CD4-positive, alpha-beta T cell treated with Interferon gamma for 1 hour (primary cell): ENCODE measurements at regions not wholly inside any gene's neighbourhood (a gene's known extent, or its start where the extent isn't known, plus 50 kb on each side); places are given as distances from the start of the nearest gene placed in this dataset.
"Not testable (repeated sequence)": the region's sequence is repeated elsewhere in the genome, so short reads cannot be mapped to it uniquely, and the experiment has no call there.

Experiments used
- DNase-seq: peaks from one replicate; pipeline ENCODE4 v3.0.0-alpha.2; 2020

DNA sequence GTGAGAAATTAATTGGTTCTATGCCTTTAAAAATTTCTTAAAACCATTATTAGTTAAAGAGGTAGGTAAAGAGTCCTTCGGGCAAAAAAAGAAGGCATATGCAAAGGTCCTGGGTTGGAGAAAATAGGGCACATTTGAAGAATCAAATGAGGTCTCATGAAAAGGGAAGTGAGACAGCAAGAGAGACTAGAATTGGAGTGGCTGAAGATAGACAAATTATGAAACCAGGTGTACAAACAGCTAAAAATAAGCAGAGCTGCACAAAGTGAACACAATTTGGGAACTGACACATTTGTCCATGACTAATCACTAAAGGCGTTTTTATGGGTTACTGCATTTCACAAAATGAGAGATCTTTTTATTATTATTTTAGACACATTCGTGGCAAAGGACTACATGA is 581.2 kb downstream of the PYDC2 start:
- DNase-seq: no peak

DNA sequence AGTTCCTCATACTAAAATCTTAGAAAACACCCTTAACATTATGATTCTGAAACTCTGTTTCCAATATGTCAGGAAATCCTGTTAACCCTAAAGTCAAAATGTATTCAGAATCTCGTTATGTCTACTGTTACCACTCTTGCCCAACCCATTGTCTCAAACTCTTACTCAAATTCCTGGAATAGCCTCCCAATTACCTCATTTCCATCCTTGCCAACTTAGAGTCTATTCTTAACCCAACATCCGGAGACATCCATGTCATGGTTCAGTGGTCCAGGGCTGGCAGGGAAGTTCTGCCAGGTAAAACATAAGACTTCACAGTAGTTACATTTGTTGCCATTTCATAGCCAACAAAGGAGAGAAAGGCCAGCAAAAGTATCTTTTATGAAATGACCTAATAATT is 593.9 kb downstream of the PYDC2 start:
- DNase-seq: no peak

DNA sequence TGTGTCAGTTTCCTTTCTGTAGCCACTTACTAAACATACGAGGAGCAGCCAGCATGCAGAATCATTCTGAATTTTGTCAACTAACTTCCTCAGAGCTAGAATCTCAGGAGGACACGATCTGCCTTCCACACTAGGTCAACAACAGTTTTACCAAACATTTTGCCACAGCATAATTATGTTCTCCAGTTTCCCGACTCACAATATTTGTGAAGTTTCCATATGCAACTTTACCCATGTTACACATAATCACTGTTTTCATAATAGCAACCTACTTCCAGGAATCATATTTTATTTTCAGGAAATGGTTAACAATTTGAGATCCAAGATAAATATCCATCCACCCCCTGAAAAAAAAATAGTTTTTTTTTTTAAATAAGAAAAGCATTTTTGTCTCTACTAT is 595.0 kb downstream of the PYDC2 start:
- DNase-seq: no peak

DNA sequence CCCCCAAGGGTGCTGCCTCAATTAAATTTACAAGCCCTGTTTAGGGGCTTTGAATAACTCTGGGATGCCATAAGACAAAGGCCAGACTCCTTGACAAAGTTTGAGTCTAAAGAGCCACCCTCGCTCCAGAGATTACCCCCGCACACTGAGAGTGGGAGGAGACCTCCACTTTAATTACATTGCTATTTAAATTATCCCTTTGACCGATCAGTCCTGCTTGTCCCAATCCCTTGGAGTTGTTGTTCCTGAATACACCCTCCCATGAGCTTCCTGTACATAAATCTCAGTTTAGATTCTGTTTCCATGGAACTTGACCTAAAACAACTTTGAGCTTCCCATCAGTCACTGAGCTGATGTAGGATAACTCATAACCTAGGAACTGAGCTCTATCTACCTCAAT is 596.3 kb downstream of the PYDC2 start:
- DNase-seq: no peak

DNA sequence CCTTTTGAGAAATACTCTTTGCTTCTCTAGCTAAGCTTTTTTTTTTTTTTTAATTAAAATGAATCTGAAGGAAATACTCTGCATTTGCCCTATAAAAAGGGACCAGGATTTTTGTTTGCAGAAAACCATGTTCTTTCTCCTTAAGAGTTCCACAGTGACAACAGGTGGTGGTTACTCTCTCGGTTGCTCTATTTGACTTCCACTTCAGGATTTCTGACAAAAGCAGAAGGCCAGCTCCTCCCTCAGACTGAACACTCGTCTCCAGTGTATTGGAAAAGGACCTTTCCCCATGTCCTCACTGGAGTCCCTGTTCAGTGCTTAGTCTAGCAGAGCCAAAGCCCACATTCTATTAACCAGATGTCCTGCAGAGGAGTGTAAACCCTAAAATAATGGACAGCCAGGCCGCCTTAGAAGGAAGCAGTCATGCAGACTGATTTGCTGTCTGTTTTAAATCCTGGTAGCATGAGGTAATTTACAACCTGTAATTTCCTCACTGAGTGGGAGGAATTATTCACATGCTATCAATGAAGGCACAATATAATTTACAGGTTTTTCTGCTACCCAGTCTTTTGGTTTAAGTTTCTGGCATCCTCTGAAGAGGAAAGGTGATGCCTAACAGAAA is 599.3 kb downstream of the PYDC2 start:
- DNase-seq: no peak

DNA sequence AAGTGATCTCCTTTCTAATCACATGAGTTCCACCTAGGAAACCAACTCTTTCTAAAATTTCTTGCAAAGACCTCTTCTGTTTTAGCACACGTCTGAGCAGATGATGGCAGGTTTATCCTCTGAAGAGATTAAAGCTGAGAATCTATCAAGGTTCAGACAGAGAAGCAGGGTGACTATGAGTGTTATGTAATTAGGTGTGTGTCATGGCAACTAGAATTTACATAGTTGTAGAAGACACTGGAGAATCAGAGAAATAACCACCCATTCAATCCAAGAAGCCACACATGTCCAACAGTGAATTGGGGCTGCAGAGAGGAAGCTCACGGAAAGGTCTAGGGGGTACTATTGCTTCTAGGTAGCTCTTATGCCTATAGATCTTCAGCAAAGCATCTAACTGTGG is 600.5 kb downstream of the PYDC2 start:
- DNase-seq: no peak

DNA sequence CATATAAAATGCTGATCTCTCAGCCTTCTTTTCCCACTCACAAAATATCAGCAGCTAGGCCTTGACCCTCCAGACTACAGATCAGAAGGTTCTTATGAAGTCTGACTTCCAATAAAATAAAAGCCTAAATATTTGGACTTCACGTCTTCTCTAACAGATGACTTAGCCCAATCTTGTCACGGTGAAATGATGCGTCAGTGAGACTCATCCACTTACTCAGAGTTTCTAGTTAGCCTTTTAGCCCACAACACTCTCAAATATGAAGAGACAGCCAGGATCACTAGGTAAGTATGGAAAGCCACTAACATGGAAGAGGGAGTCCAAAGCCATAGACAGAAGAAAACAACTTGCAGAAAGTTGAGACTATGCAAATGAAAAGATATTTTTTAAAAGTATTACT is 601.2 kb downstream of the PYDC2 start:
- DNase-seq: no peak

DNA sequence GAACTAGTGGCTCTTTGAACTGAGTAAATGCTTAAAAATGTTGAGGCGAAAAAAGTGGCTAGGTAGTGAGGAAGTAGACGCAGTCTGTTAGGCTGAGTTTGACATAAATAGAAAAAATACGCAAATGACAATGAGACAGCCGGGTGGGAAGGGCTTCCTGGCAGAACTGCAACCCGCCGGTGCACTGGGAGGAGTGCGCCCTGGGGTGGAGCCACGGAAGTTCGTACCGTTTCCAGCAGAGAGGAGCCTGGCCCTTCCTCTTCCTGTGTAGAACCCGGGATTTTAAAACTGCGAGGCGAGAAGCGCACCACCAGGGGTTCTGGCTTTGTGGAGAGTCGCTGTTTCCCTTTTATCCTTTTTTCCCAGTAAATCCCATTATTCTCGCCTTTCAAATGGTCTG is 602.6 kb downstream of the PYDC2 start:
- peak; percentile 14 for DNase-seq

DNA sequence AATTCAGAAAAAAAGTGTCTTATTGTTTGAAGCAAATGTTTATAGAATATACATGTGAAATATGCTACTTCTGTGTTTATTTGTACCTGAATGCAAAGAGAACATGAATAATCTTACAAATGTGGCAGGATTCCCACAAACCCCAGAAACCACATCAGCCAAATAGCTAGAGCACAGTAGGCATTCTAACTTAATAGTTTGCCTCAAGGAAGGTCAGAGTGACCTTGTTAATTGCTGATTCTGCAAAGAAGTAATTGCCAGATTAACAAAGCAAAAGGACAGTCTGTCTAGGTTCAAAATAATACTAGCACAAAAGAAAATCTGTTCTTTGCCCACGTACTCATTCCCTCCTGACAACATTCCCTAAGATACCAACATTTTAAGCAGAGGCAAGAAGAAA is 604.0 kb downstream of the PYDC2 start:
- DNase-seq: no peak

DNA sequence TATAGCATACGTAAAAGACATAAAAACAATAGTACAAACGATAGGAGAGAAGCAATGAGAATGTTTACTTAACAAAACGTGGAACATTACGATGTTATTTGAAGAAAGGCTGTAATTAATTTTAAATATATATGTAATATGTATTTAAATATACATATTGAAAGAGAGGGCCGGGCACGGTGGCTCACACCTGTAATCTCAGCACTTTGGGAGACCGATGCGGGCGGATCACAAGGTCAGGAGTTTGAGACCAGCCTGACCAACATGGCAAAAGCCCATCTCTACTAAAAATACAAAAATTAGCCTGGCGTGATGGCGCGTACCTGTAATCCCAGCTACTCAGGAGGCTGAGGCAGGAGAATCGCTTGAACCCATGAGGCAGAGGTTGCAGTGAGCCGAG is 605.3 kb downstream of the PYDC2 start:
- not testable (repeated sequence) for DNase-seq

DNA sequence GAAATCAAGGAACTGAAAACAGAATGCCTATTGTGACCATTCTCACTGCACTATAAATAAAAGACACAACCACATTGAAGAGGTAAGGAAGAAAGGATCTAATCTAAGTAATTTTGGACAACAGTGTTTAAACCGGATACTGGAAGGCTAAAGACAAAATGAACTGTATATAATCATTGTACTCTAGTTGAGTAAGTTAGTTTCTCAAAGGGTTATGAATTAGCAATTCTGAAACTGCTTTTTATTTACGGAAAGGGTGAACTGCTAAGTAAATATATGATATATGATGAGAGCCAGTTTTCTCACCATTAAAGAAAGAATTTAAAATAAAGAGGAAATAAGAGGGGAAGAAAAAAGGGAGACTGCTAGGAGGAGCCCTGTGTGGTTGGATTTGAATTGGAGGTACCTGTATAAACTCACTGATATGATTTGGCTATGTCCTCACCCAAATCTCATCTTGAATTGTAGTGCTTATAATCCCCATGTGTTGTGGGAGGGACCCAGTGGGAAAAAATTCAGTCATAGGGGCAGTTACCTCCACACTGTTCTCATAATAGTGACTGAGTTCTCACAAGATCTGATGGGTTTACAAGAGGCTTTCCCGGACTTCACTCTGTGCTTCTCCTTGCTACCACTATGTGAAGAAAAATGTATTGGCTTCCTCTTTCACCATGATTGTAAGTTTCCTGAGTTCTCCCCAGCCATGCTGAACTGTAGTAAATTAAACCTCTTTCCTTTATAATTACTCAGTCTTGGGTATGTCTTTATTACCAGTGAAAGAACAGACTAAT is 607.7 kb downstream of the PYDC2 start:
- no peak for DNase-seq

DNA sequence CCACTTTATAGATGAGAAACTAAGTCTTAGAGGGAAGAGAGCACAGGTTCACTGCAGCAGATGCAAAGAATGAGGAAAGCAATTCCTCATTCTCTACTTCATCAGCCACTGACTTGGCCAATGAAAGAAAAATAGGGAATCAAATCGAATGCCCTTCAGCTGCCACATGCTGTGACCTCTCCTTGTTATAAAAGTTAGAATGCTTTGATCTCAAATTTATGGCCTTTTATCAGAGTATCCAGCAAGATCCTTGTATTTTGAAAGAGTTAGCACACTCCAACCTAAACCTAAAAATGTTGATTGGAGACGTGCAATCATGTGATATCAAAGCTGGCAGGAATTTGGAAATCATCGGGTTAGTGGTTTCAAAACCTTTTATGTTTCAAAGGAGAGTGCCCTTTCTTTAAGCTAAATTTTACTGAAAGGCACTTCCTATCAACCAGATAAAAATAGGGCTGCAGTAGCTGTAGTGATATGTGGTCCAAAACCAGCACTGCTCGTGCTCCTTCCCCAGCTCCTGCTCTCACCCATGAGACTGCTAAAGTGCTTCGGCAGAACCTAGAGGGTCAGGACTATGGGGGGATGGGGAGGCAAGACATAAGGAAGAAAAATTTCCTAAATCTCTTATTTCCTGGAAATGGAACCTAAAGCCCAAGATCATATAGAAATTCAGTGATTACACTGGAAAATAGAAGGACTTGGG is 617.0 kb downstream of the PYDC2 start:
- no peak for DNase-seq

DNA sequence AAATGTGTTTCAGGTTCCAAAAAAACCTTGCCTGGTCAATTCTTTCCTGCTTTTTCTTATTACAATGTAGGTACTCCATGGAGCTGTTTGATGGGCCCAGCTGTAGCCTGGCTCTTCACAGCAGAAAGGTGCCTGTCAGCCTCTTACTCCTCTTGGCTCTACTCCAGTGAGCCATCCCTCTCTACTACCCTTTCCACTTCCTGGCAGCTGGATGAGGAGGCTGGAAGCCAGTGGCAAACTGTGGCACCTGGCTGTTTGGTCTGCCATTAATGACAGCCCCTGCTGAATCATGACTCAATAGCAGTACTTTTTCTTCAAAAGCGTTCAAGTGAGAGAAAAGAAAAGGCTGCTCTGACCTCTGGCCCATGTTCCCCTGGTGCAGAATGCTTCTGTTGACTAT is 618.1 kb downstream of the PYDC2 start:
- DNase-seq: no peak

DNA sequence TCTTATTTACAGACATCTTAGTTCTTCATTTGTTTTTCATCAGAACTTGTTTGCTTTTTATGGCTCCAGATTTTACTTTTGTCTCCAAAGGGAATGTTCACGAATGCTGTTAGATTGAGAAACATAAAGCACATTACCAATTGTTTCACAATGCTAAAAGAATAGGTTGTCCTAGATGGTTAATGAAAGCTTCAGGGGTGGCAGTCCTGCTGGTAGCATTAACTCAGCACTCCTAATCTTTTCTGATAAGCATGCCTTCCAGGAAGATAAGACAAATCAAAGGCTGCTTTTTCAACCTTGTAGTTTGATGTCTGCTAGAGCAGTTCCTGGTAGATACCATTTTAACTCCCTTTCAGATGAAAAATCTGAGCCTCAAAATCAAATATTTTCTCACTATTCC is 619.4 kb downstream of the PYDC2 start:
- no peak for DNase-seq

DNA sequence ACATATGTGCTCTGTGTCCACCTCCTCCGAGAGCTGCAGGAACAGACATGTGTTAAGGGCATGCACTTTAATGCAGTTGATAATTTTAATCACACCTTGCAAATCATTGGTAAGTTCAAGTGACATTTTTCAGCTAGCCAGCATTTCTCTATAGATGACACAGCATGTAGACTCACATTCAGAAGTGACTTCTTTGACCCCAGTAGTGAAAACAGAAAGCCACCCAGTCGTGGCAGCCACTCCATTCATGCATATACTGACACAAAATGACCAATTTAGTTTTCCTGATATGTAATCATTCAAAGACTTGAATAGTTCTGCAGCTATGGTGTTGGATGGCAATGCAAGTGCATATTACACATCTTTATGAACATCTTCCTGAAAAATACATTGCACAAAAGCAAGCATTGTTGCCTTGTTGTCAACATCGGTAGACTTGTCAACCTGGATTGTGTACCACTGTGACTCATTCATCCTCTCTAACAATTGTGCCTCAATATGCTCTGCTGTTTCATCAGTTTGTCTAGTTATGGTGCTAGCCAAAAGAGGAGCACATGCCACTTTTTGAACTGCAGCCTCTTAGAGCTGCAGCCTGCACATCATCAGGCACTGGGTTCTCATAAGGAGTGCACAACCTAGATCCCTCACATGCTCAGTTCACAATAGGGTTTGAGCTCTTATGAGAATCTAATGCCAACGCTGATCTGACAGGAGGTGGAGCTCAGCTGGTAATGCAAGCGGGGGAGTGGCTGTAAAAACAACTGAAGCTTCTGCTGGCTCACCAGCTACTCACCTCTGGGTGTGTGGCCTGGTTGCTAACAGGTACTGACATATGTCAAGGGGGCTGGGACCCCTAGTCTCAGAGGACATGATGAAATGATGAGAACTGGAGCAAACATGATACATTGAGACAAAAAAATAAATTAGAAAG is 622.0 kb downstream of the PYDC2 start:
- DNase-seq: no peak
